Sigmoid colon (tissue), 6 donors: ENCODE measurements at regions not wholly inside any gene's neighbourhood (a gene's known extent, or its start where the extent isn't known, plus 50 kb on each side); places are given as distances from the start of the nearest gene placed in this dataset.

ENCODE experiments used
- DNase-seq: peaks from one replicate; pipeline ENCODE4 v3.0.0-alpha.2; 2019
- H3K27ac ChIP-seq, 4 donors: fragments of 200-600 bp; sonication (generic); one replicate each; pipeline ENCODE4 v1.5.1; 2016 to 2019; ENCODE audit warnings: mild to moderate bottlenecking in 1 of 4
- H3K27me3 ChIP-seq, 3 donors: fragments of 200-600 bp; sonication (generic); one replicate each; pipeline ENCODE4 v1.5.1; 2019; ENCODE audit warnings: mild to moderate bottlenecking in 1 of 3
- H3K36me3 ChIP-seq, 4 donors: fragments of 200-600 bp; sonication (generic); one replicate each; pipeline ENCODE4 v1.5.1; 2016 to 2019
- H3K4me1 ChIP-seq, 4 donors: fragments of 200-600 bp; sonication (generic); one replicate each; pipeline ENCODE4 v1.5.1; 2017 to 2019
- H3K4me3 ChIP-seq, 4 donors: fragments of 200-600 bp; sonication (generic); one replicate each; pipeline ENCODE4 v1.5.1; 2017 to 2019; ENCODE audit warnings: mild to moderate bottlenecking in 2 of 4, moderate library complexity in 1 of 4
- H3K9me3 ChIP-seq, 4 donors: fragments of 200-600 bp in 3 of 4; sonication (generic) in 3 of 4; one replicate each; pipeline versions ENCODE4 v1.5.1 to v1.6.1; 2013 to 2019
- EP300 ChIP-seq, 4 donors: sonication (generic); formaldehyde crosslinking; IDR thresholded peaks; one replicate each; pipeline ENCODE4 v1.6.1; 2017; ENCODE audit warnings: antibody characterized with exemption in 4 of 4
- POLR2A ChIP-seq, 2 donors: fragments of 450-650 bp; IDR thresholded peaks; one replicate each; pipeline ENCODE4 v1.6.1; 2016; ENCODE audit warnings: antibody characterized with exemption in 2 of 2, mild to moderate bottlenecking in 2 of 2, moderate library complexity in 2 of 2
- POLR2AphosphoS5 ChIP-seq, 4 donors: sonication (generic); formaldehyde crosslinking; IDR thresholded peaks; one replicate each; pipeline ENCODE4 v1.6.1; 2017; ENCODE audit warnings: antibody characterized with exemption in 4 of 4
- WGBS, 2 donors: extraction: QIAGEN DNeasy Blood & Tissue Kit; methylation state at CpG; one replicate each; pipeline ENCODE4 v1.1.7; 2013; 5-methylcytosine and 5-hydroxymethylcytosine counted together
- intact Hi-C: fragments of 100-400 bp; cut with DNase I; formaldehyde crosslinking; loops from one replicate; pipeline ENCODE4 v1.15.1; 2023
- TF ChIP-seq, protein P1 (sequence below), 4 experiments: fragments of 450-650 bp in 3 of 4; fragments of 200-600 bp in 1 of 4; IDR thresholded peaks; one replicate each; pipeline ENCODE4 v1.5.1; 2016 to 2019; ENCODE audit warnings: antibody characterized with exemption in 4 of 4, mild to moderate bottlenecking in 3 of 4, moderate library complexity in 2 of 4
- donor health status: healthy with polysubstance abuse.
- donor health status: healthy.

DNA sequence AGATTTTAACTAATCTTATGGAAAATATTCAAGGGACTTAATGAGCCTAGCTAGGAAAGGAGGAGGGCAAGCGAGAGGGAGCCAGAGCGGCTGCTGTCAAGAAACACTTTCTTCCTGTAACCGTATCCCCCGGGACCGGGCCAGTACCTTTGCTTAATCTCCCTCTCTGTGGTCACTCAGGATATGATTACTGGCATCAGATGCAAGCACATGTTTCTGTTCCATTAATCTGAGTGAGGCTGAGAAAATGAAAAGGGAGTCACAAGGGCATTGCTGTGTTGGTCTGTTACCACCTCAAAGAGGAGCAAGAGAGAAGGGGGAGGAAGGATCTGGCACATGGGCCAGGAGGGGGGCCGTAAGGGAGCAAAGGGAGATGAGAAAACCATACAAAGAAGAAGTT, 356.7 kb upstream of the GATB start:
- intact Hi-C loops: no loop called here
- 91 to 92% methylated on average over 6 of the region's 6 CpGs for WGBS, 2 donors
- Histone ChIP-seq H3K27ac (no peak overlapping the region), H3K9me3 (peaks cover 0 to 3% (median 0%) of the 10 kb centered on the region in 4 donors), H3K27me3 (no peaks in the 10 kb centered on the region), H3K4me1 (no peaks in the 10 kb centered on the region), H3K4me3 (no peak overlapping the region), H3K36me3 (no peaks in the 10 kb centered on the region)
- TF ChIP-seq POLR2A (IDR thresholded peaks at IDR 0.05) (no peak), POLR2AphosphoS5 (IDR thresholded peaks at IDR 0.05) (no peak), EP300 (IDR thresholded peaks at IDR 0.05) (no peak)
- TF ChIP-seq, protein P1, sequence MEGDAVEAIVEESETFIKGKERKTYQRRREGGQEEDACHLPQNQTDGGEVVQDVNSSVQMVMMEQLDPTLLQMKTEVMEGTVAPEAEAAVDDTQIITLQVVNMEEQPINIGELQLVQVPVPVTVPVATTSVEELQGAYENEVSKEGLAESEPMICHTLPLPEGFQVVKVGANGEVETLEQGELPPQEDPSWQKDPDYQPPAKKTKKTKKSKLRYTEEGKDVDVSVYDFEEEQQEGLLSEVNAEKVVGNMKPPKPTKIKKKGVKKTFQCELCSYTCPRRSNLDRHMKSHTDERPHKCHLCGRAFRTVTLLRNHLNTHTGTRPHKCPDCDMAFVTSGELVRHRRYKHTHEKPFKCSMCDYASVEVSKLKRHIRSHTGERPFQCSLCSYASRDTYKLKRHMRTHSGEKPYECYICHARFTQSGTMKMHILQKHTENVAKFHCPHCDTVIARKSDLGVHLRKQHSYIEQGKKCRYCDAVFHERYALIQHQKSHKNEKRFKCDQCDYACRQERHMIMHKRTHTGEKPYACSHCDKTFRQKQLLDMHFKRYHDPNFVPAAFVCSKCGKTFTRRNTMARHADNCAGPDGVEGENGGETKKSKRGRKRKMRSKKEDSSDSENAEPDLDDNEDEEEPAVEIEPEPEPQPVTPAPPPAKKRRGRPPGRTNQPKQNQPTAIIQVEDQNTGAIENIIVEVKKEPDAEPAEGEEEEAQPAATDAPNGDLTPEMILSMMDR (IDR thresholded peaks at IDR 0.05): no peak
- DNase-seq: no peak

DNA sequence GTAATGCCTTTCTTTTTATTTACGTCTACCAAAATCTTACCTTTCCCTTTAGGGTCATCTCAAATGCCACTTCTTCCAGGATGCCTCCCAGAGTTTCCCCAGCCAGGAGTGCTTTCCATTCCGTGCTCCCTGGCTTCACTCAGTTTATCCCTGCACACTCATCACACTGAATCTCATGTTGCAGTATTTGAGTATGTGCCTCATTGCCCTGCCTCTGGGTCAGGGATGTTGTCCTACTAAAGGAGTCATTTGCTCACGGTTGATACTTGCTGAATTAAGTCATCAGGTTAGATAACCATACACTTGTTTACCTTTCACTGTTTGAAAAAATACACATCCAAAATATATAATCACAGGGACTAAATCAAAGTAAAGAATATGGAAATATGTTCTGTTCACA, 356.2 kb upstream of the GATB start:
- Histone ChIP-seq H3K27ac (no peak overlapping the region), H3K4me1 (no peaks in the 10 kb centered on the region), H3K27me3 (no peaks in the 10 kb centered on the region), H3K4me3 (no peak overlapping the region), H3K9me3 (peaks cover 0 to 2% (median 0%) of the 10 kb centered on the region in 4 donors), H3K36me3 (no peaks in the 10 kb centered on the region)
- 71 to 89% methylated on average over 3 of the region's 3 CpGs for WGBS, 2 donors
- intact Hi-C loops: no loop called here
- DNase-seq: no peak
- TF ChIP-seq EP300 (IDR thresholded peaks at IDR 0.05): no peak
- TF ChIP-seq, protein P1 (IDR thresholded peaks at IDR 0.05): no peak
- no peak for TF ChIP-seq POLR2A (IDR thresholded peaks at IDR 0.05)
- TF ChIP-seq POLR2AphosphoS5 (IDR thresholded peaks at IDR 0.05): no peak

DNA sequence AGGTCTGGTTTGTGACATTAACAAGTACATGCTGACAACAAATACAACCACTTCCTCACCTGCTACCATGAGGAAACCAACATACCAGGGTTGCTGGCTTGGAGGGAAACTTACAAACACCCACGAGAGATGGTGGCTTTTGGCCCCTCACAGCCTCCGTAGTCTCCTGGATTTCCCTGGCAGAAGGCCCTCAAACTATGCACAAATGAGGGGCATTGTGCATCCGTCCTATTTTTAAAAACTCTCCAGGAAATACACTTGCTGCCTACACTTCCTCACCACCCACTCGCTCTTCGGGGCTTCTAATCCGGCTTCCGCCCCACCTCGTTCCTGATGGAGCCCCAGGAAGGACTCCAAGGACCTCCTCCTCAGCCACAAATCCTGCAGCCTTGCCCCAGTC, 355.0 kb upstream of the GATB start:
- Histone ChIP-seq H3K27ac (no peak overlapping the region), H3K4me3 (no peak overlapping the region), H3K4me1 (peaks cover 0 to under 1% (median 0%) of the 10 kb centered on the region in 4 donors), H3K27me3 (no peaks in the 10 kb centered on the region), H3K9me3 (no peaks in the 10 kb centered on the region), H3K36me3 (no peaks in the 10 kb centered on the region)
- no peak for DNase-seq
- WGBS, 2 donors: 39 to 73% methylated on average over 8 of the region's 8 CpGs
- intact Hi-C loops: no loop called here
- TF ChIP-seq, protein P1 (IDR thresholded peaks at IDR 0.05): no peak
- no peak for TF ChIP-seq POLR2AphosphoS5 (IDR thresholded peaks at IDR 0.05)

DNA sequence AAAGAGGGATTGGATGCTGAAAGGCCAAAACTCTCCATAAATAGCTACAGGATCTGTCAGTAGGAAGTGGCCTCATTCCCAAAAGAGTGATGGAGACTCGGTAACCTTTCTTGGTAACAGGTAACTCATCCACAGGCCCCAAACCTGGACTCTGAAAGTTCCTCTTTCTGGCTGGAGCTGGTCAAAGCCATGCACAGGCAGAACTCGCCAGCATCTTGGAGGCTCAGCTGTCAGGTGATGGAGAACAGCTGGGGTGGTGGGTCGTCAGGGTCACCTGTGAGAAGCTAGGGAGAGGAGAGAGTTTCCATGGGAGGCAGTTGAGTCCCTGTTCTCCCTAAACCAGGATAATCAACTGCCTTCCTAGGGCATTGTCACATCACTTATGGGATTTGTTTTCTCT, 354.3 kb upstream of the GATB start:
- TF ChIP-seq, protein P1 (IDR thresholded peaks at IDR 0.05): no peak
- TF ChIP-seq EP300 (IDR thresholded peaks at IDR 0.05): no peak
- no peak for TF ChIP-seq POLR2A (IDR thresholded peaks at IDR 0.05)
- no peak for TF ChIP-seq POLR2AphosphoS5 (IDR thresholded peaks at IDR 0.05)
- WGBS, 2 donors: 81 to 83% methylated on average over 3 of the region's 3 CpGs
- Histone ChIP-seq H3K27ac (no peak overlapping the region), H3K36me3 (no peaks in the 10 kb centered on the region), H3K4me3 (no peak overlapping the region), H3K9me3 (no peaks in the 10 kb centered on the region), H3K4me1 (peaks cover 0 to 8% (median under 1%) of the 10 kb centered on the region in 4 donors), H3K27me3 (no peaks in the 10 kb centered on the region)
- no peak for DNase-seq
- intact Hi-C loops: no loop called here

DNA sequence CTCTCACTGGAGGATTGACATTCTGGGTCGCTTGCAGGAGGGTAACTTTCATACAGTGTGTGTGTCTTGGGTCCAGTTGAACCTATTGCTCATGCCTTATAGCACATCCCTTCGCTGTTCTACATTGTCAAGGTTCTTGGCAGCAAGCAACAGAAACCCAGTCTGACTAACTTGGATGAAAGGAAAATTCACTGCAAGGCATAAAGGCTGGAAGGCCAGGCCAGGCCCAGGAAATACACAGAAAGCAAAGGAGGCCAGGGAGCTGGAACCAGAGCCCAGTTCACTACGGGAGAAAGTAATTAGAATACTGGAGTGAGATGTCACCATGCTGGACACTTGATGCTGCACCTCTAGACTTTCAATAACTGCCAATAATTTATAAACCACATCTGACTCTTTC, 353.8 kb upstream of the GATB start:
- Histone ChIP-seq H3K27ac (no peak overlapping the region), H3K9me3 (no peaks in the 10 kb centered on the region), H3K4me3 (no peak overlapping the region), H3K36me3 (no peaks in the 10 kb centered on the region), H3K27me3 (no peaks in the 10 kb centered on the region), H3K4me1 (peaks cover 0 to 13% (median 4%) of the 10 kb centered on the region in 4 donors)
- TF ChIP-seq POLR2AphosphoS5 (IDR thresholded peaks at IDR 0.05): no peak
- TF ChIP-seq EP300 (IDR thresholded peaks at IDR 0.05): no peak
- TF ChIP-seq, protein P1 (IDR thresholded peaks at IDR 0.05): no peak
- TF ChIP-seq POLR2A (IDR thresholded peaks at IDR 0.05): no peak
- DNase-seq: no peak
- 60 to 77% methylated on average over 3 of the region's 3 CpGs for WGBS, 2 donors
- intact Hi-C loops: no loop called here
